AG20443 (cell line): ENCODE measurements at regions not wholly inside any gene's neighbourhood (a gene's known extent, or its start where the extent isn't known, plus 50 kb on each side); places are given as distances from the start of the nearest gene placed in this dataset.
"Not testable (repeated sequence)": the region's sequence is repeated elsewhere in the genome, so short reads cannot be mapped to it uniquely, and the experiment has no call there.

Experiments used
- DNase-seq: peaks from one replicate; pipeline ENCODE4 v3.0.0; 2012; ENCODE audit warnings: low spot score, mixed read lengths

- DNase-seq, result not testable (repeated sequence)
Observed at GRCh38 chr21:31819692-31820091, 53.1 kb upstream of the HUNK start.

- DNase-seq, result not testable (repeated sequence)
Observed at GRCh38 chr21:31814356-31814755, 58.5 kb upstream of the HUNK start.

DNA sequence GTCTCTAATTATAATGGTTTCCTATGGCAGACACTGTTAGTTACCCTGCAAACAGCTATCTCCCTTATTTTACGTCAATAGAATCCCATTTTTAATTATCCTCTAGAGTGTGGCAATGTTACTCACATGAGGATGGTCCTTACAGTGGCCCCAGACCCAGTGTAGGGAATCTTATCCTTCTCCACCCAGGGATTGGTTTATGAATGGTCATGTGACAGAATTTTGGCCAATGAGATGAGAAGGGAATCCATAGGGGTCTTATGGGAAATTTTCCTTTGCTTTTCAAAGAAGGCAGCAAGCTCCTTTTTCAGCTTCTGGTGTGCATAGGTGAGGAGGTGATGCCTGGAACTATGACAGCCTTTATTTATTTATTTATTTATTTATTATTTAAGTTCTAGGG lies 59.0 kb upstream of the HUNK start:
- no peak for DNase-seq

- DNase-seq, result no peak
Observed at GRCh38 chr21:31804008-31804394, 68.8 kb upstream of the HUNK start.

GRCh38 chr21:31803039-31804007 lies 69.5 kb upstream of the HUNK start:
- DNase-seq, result no peak

- DNase-seq, result no peak
Observed at GRCh38 chr21:31802331-31802730, 70.4 kb upstream of the SCAF4 start.

GRCh38 chr21:31801551-31802219 lies 69.8 kb upstream of the SCAF4 start:
- DNase-seq, result no peak

GRCh38 chr21:31798842-31799704 lies 67.2 kb upstream of the SCAF4 start:
- DNase-seq, result no peak

- DNase-seq, result peak; percentile 18
Observed at GRCh38 chr21:31795992-31796391, 64.1 kb upstream of the SCAF4 start.

GRCh38 chr21:31790420-31790819 lies 58.5 kb upstream of the SCAF4 start:
- DNase-seq, result not testable (repeated sequence)

DNA sequence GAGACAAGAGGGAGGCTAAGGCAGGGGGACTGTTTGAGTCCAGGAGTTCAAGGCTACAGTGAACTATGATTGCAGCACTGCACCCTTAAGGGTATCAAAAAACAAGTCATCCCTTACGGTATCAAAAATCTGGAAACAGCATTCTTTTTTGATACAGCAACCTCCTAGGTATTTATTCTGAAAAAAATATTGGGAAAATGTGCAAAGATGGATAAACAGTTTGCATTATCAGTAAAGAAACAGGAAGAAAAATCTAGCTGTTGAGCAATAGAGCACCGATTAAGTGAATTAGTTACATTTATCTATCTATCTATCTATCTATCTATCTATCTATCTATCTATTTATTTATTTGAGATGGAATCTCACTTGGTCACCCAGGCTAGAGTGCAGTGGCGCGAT lies 56.7 kb upstream of the SCAF4 start:
- no peak for DNase-seq

GRCh38 chr21:31787691-31788090 lies 55.8 kb upstream of the SCAF4 start:
- not testable (repeated sequence) for DNase-seq

DNA sequence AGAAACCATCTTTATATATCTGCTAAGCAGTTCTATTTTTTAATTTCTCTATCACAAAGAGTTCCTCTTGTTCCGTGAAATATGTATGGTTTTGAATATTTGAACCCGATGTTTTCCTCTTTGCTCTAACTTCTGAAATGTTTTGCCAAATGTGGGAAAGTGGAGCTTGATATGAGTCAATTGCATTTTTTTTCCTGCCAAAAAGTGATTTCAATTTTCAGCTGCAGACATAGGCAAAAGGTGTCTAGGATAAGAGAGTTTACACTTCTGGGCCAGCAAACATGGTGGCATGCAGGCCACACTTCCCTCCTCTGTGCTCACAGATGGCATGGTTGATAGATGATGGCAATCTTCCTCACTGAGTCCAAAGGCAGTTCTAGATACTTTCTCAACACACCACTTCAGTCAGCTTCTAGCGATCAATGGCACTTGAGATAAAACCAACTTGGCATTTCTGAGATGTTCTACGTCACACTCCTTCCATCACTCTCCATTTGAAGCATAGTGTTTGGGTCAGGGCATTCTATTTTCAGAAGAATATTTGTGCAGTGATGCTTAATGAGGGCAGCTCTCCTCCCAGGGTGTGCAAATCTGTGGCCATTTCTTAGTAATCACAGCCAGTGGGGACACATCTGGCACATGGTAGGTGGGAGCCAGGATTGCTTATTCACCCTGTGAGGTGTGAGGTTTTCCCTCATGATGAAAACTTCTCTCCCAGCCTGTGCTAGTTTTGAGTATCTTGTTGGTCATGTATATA lies 54.4 kb upstream of the SCAF4 start:
- no peak for DNase-seq

DNA sequence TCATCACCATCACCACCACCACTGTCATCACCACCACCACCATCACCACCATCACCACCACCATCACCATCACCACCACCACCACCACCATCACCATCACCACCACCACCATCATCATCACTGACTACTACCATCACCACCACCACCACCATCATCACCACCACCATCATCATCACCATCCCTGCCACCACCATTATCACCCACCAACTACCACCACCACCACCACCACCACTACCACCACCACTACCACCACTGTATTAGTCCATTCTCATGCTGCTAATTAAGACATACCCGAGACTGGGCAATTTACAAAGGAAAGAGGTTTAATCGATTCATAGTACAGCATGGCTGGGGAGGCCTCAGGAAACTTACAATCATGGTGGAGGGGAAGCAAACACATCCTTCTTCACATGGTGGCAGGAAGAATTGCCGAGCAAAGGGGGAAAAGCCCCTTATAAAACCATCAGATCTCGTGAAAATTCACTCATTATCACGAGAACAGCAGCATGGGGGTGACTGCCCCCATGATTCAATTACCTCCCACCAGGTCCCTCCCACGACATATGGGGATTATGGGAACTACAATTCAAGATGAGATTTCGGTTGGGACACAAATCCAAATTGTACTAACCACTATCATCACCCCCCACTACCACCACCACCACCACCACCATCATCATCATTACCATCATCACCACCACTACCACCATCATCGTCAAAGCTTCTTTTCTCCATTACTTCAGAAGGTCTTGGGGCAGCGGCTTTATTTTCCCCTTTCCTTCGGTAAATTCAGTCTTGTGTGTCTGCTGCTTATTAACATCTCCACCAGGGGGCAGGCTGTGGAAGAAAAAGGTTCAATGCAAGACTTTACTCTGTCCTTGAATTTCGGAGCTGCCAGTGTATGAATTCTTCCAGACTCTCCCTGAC lies 53.6 kb upstream of the SCAF4 start:
- peak; percentile 72 for DNase-seq

DNA sequence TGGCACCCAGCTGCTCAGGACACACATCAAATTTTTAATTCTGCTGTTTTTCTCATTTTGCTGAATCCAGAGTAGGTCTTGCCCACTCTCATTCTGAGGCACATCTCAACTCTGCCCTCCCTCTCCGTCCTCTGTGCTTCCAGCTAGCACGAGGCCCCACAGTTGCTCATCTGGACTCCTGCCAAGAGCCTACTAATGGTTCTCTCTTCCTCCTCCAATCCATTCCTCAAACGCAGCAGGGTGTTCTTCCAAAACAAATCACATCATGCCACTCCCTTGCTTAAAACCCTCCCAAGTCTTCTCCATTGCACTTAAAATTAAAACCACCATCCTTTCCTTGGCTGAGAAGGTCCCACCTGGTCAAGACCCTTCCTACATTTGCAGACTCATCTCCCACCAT lies 49.8 kb upstream of the SCAF4 start:
- DNase-seq, result peak; percentile 62
